HL-60 (cell line): ENCODE measurements at regions not wholly inside any gene's neighbourhood (a gene's known extent, or its start where the extent isn't known, plus 50 kb on each side); places are given as distances from the start of the nearest gene placed in this dataset.
"Not testable (repeated sequence)": the region's sequence is repeated elsewhere in the genome, so short reads cannot be mapped to it uniquely, and the experiment has no call there.

Source experiments
- POLR2AphosphoS5 ChIP-seq: IDR thresholded peaks from 2 replicates; pipeline ENCODE4 v1.6.1; 2012; ENCODE audit warnings: low read depth
- SPI1 ChIP-seq: IDR thresholded peaks from 2 replicates; pipeline ENCODE4 v1.6.1; 2012; ENCODE audit warnings: low read depth, mild to moderate bottlenecking, borderline replicate concordance
- TF ChIP-seq, protein P1 (sequence below): IDR thresholded peaks from one replicate; pipeline ENCODE4 v1.5.1; 2011; ENCODE audit warnings: low read length, control low read depth, inconsistent platforms; ENCODE audit not compliant: insufficient read depth

DNA sequence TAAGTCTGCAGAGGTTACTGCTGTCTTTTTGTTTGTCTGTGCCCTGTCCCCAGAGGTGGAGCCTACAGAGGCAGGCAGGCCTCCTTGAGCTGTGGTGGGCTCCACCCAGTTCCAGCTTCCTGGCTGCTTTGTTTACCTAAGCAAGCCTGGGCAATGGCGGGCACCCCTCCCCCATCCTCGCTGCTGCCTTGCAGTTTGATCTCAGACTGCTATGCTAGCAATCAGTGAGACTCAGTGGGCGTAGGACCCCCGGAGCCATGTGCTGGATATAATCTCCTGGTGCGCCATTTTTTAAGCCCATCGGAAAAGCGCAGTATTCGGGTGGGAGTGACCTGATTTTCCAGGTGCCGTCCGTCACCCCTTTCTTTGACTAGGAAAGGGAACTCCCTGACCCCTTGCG lies 1363.1 kb downstream of the HACE1 start:
- TF ChIP-seq POLR2AphosphoS5, SPI1: not testable (repeated sequence)
- TF ChIP-seq, protein P1, sequence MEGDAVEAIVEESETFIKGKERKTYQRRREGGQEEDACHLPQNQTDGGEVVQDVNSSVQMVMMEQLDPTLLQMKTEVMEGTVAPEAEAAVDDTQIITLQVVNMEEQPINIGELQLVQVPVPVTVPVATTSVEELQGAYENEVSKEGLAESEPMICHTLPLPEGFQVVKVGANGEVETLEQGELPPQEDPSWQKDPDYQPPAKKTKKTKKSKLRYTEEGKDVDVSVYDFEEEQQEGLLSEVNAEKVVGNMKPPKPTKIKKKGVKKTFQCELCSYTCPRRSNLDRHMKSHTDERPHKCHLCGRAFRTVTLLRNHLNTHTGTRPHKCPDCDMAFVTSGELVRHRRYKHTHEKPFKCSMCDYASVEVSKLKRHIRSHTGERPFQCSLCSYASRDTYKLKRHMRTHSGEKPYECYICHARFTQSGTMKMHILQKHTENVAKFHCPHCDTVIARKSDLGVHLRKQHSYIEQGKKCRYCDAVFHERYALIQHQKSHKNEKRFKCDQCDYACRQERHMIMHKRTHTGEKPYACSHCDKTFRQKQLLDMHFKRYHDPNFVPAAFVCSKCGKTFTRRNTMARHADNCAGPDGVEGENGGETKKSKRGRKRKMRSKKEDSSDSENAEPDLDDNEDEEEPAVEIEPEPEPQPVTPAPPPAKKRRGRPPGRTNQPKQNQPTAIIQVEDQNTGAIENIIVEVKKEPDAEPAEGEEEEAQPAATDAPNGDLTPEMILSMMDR: not testable (repeated sequence)
